Heart right ventricle (tissue), 16 donors: ENCODE measurements at regions not wholly inside any gene's neighbourhood (a gene's known extent, or its start where the extent isn't known, plus 50 kb on each side); places are given as distances from the start of the nearest gene placed in this dataset.

Experiments
- ATAC-seq, 8 donors: fragments of 200-7000 bp; cut with Tn5 transposase; one replicate each; pipeline ENCODE4 v1.9.1; 2020; ENCODE audit warnings: mild to moderate bottlenecking in 8 of 8, moderate library complexity in 8 of 8, moderate number of reproducible peaks in 1 of 8
- DNase-seq, 2 donors: peaks; one replicate each; pipeline ENCODE4 v3.0.0-alpha.2; 2020
- H3K27ac ChIP-seq, 10 donors: fragments of 200-600 bp; sonication (generic) in 2 of 10; one replicate each; pipeline versions ENCODE4 v1.5.0 to v1.8.0; 2020 to 2022; ENCODE audit warnings: mild to moderate bottlenecking in 3 of 10
- H3K27me3 ChIP-seq, 7 donors: fragments of 200-600 bp; one replicate each; pipeline ENCODE4 v1.8.0; 2021 to 2022; ENCODE audit warnings: mild to moderate bottlenecking in 2 of 7
- H3K36me3 ChIP-seq, 9 donors: fragments of 200-600 bp; sonication (generic) in 1 of 9; one replicate each; pipeline versions ENCODE4 v1.5.0 to v1.8.0; 2020 to 2022; ENCODE audit warnings: mild to moderate bottlenecking in 2 of 9
- H3K4me1 ChIP-seq, 9 donors: fragments of 200-600 bp; sonication (generic) in 1 of 9; one replicate each; pipeline versions ENCODE4 v1.5.0 to v1.8.0; 2020 to 2022; ENCODE audit warnings: mild to moderate bottlenecking in 4 of 9
- H3K4me3 ChIP-seq, 10 donors: fragments of 200-600 bp; sonication (generic) in 2 of 10; one replicate each; pipeline versions ENCODE4 v1.5.0 to v1.8.0; 2020 to 2022; ENCODE audit warnings: mild to moderate bottlenecking in 7 of 10, moderate library complexity in 2 of 10
- H3K9me3 ChIP-seq, 11 donors: fragments of 200-600 bp in 10 of 11; sonication (generic) in 2 of 11; one replicate each; pipeline versions ENCODE4 v1.5.0 to v1.8.0; 2013 to 2022; ENCODE audit warnings: mild to moderate bottlenecking in 2 of 11, control low read depth in 1 of 11, moderate library complexity in 1 of 11
- WGBS, 2 donors: extraction: QIAGEN DNeasy Blood & Tissue Kit; methylation state at CpG; one replicate each; pipeline ENCODE4 v1.1.7; 2013; ENCODE audit warnings: inconsistent platforms in 1 of 2; 5-methylcytosine and 5-hydroxymethylcytosine counted together
- intact Hi-C, 10 donors: fragments of 100-400 bp; cut with DNase I; formaldehyde crosslinking; loops; one replicate each; pipeline versions ENCODE4 v1.11.1 to v1.14.2; 2022
- TF ChIP-seq, protein P1 (sequence below), 9 donors: fragments of 200-600 bp; sonication (generic) in 2 of 9; IDR thresholded peaks; one replicate each; pipeline versions ENCODE4 v1.5.0 to v1.8.0; 2021 to 2022; ENCODE audit warnings: antibody characterized with exemption in 9 of 9, mild to moderate bottlenecking in 5 of 9, moderate library complexity in 1 of 9
- donor health status: Arrhythmogenic right ventricular cardiomyopathy.
- donor health status: ischemic (EF 13 %, LVEDD 7.1; RV severe dilation, severe dysfunction).
- donor health status: healthy with polysubstance abuse.
- donor health status: DM: no; HTN: yes; CAD: no.
- donor health status: DM: no; HTN: no; CAD: no.
- donor health status: ischemic (EF 25% LVEDD 6.9; RV normal size, moderate dysfunction).
- donor health status: ischemic (EF 25% LVEDD 5.7; RV mildly dilated, moderate dysfunction).
- donor health status: healthy.
- donor health status: DM: yes; HTN: yes; CAD: no.
- donor health status: Ischemic cardiomyopathy.
- donor health status: ischemic (EF 35%, LVEDD 5.7; RV mildly dilated, moderate dysfunction).
- donor health status: nonischemic (EF 11% LVEDD 7.7; RV severe dilation, severe dysfunction).
- donor health status: DM: yes; HTN: yes; CAD: no.
- donor health status: PGD.
- donor health status: ischemic (EF 29% LVEDD 5.4; RV normal size, mild dysfunction).
- donor health status: nonischemic (EF 23%, LVEDD 6.1; RV moderate dilation, normal function).

DNA sequence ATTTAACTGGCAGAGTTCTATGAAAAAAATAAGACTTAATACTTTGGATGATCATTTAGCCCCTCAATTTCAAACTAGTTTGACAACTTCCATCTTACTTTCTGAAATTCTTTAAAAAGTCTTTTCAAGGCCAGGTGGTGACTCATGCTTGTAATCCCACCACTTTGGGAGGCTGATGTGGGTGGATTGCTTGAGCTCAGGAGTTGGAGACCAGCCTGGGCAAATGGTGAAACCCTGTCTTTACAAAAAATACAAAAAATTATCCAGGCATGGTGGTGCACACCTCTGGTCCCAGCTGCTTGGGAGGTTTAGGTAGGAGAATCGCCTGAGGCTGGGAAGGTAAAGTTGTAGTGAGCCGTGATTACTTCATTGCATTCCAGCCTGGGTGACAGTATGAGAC is 154.4 kb downstream of the TANC2 start:
- TF ChIP-seq, protein P1, sequence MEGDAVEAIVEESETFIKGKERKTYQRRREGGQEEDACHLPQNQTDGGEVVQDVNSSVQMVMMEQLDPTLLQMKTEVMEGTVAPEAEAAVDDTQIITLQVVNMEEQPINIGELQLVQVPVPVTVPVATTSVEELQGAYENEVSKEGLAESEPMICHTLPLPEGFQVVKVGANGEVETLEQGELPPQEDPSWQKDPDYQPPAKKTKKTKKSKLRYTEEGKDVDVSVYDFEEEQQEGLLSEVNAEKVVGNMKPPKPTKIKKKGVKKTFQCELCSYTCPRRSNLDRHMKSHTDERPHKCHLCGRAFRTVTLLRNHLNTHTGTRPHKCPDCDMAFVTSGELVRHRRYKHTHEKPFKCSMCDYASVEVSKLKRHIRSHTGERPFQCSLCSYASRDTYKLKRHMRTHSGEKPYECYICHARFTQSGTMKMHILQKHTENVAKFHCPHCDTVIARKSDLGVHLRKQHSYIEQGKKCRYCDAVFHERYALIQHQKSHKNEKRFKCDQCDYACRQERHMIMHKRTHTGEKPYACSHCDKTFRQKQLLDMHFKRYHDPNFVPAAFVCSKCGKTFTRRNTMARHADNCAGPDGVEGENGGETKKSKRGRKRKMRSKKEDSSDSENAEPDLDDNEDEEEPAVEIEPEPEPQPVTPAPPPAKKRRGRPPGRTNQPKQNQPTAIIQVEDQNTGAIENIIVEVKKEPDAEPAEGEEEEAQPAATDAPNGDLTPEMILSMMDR (IDR thresholded peaks at IDR 0.05): no peak
- Histone ChIP-seq H3K4me3 (no peak overlapping the region), H3K36me3 (no peaks in the 10 kb centered on the region), H3K27me3 (no peaks in the 10 kb centered on the region), H3K4me1 (no peaks in the 10 kb centered on the region), H3K9me3 (no peaks in the 10 kb centered on the region), H3K27ac (no peak overlapping the region)
- DNase-seq (no peak), ATAC-seq (no peak)
- intact Hi-C loops: no loop called here
- WGBS, 2 donors: 100% methylated on average over 2 of the region's 2 CpGs

DNA sequence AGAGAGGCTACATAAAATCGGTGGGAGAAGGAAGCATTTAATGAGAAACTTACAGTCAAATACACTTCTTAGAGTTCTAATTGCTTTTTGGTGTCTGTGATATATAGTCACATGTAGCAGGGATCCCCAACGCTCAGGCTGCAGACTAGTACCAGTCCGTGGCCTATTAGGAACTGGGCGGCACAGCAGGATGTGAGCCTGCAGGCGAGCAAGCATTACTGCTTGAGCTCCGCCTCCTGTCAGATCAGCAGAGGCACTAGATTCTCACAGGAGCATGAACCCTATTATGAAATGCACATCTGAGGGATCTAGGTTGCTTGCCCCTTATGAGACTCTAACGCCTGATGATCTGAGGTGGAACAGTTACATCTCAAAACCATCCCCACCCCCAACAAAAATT is 158.5 kb downstream of the TANC2 start:
- no peaks in the 10 kb centered on the region for H3K27me3 ChIP-seq
- no peaks in the 10 kb centered on the region for H3K36me3 ChIP-seq
- H3K9me3 ChIP-seq: peaks cover 0 to 5% (median 0%) of the 10 kb centered on the region in 11 donors
- no peak overlapping the region for H3K4me3 ChIP-seq
- intact Hi-C loops: no loop called here
- 91 to 92% methylated on average over 7 of the region's 7 CpGs for WGBS, 2 donors
- H3K27ac ChIP-seq: no peak overlapping the region
- DNase-seq (no peak), ATAC-seq (no peak)
- TF ChIP-seq, protein P1 (IDR thresholded peaks at IDR 0.05): no peak
- no peaks in the 10 kb centered on the region for H3K4me1 ChIP-seq

DNA sequence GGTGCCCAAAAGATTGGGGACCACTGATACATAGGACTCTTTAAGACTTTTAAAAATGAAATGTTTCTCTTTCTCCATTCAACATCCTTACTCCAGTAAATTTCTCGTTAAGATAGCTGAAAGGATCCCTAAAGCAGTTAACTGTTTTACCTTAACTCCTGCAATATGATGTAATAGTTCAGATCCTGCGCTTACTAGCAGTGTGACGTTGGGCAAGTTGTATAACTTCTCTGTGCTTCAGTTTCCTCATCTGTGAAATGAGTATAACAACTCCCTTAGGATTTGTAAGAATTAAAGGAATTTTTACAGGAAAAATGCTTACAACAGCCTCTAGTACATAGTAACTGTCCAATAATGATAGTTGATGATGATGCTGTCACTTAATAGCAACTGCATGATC is 158.9 kb downstream of the TANC2 start:
- no peaks in the 10 kb centered on the region for H3K36me3 ChIP-seq
- no peak for ATAC-seq
- intact Hi-C loops: no loop called here
- peaks cover 0 to 5% (median 0%) of the 10 kb centered on the region in 11 donors for H3K9me3 ChIP-seq
- no peak overlapping the region for H3K4me3 ChIP-seq
- H3K27me3 ChIP-seq: no peaks in the 10 kb centered on the region
- H3K4me1 ChIP-seq: no peaks in the 10 kb centered on the region
- H3K27ac ChIP-seq: no peak overlapping the region
- WGBS, 2 donors: 83 to 87% methylated on average over 3 of the region's 3 CpGs
- TF ChIP-seq, protein P1 (IDR thresholded peaks at IDR 0.05): no peak
- no peak for DNase-seq

DNA sequence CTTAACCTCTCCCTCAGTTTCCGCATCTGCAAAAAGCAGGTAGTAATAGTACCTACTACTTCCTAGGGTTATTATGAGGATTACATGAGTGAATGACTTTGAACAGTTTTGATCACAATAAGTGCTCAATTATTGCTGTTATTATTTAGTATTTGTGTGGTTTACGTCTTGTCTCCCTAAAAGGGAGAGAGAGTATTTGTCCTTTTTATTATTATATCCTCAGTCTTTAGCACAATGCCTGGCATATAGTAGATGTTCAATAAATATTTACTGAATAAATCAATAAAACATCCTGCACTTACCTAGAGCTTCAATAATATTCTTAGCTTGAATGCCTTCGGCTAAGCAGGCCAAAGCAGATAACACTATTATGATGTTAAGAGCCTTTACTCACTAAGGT is 160.0 kb downstream of the TANC2 start:
- intact Hi-C loops: no loop called here
- Histone ChIP-seq H3K4me1 (no peaks in the 10 kb centered on the region), H3K27ac (no peak overlapping the region), H3K4me3 (no peak overlapping the region), H3K27me3 (no peaks in the 10 kb centered on the region), H3K36me3 (no peaks in the 10 kb centered on the region), H3K9me3 (peaks cover 0 to 5% (median 0%) of the 10 kb centered on the region in 11 donors)
- DNase-seq (no peak), ATAC-seq (no peak)
- TF ChIP-seq, protein P1 (IDR thresholded peaks at IDR 0.05): no peak
- WGBS, 2 donors: 81 to 95% methylated on average over 3 of the region's 3 CpGs

DNA sequence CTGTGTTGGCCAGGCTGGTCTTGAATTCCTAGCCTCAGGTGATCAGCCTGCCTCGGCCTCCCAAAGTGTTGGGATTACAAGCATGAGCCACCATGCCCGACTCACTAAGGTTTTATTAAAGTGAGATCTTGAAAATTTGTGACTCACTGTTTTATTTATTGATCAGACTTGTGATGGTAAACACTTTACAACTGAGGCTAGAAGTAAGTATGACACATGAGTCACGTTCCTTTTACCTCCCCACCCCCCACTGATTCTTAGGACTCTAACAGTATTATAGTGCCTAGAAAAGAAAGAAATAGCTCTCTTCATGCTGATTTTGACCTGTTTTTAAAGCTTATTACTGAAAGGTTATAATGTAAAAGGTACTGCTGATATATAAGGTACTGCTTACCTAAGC is 160.6 kb downstream of the TANC2 start:
- H3K36me3 ChIP-seq: no peaks in the 10 kb centered on the region
- peaks cover 0 to 5% (median 0%) of the 10 kb centered on the region in 11 donors for H3K9me3 ChIP-seq
- H3K4me1 ChIP-seq: no peaks in the 10 kb centered on the region
- no peak overlapping the region for H3K27ac ChIP-seq
- no peaks in the 10 kb centered on the region for H3K27me3 ChIP-seq
- no peak for ATAC-seq
- H3K4me3 ChIP-seq: no peak overlapping the region
- no peak for DNase-seq
- intact Hi-C loops: no loop called here
- TF ChIP-seq, protein P1 (IDR thresholded peaks at IDR 0.05): no peak
- 91 to 94% methylated on average over 3 of the region's 3 CpGs for WGBS, 2 donors
